ENCODE measurements at regions not wholly inside any gene's neighbourhood (a gene's known extent, or its start where the extent isn't known, plus 50 kb on each side); places are given as distances from the start of the nearest gene placed in this dataset.

- TF ChIP-seq CTCF (tag by site-specific recombination; IDR thresholded peaks at IDR 0.05) (no peak), PRDM1 (tag by site-specific recombination; IDR thresholded peaks at IDR 0.05) (no peak), ZNF677 (tag by site-specific recombination; IDR thresholded peaks at IDR 0.05) (no peak), ZNF629 (tag by site-specific recombination; IDR thresholded peaks at IDR 0.05) (no peak), ZNF114 (tag by site-specific recombination; IDR thresholded peaks at IDR 0.05) (no peak), ZNF132 (tag by site-specific recombination; IDR thresholded peaks at IDR 0.05; ENCODE audit: borderline replicate concordance) (no peak), ELK4 (IDR thresholded peaks at IDR 0.05; ENCODE audit: borderline replicate concordance, low read depth, low read length) (no peak), ZSCAN30 (tag by site-specific recombination; IDR thresholded peaks at IDR 0.05) (no peak), ZNF274 (IDR thresholded peaks at IDR 0.05; ENCODE audit: low read length) (no peak), ZNF274 (tag by site-specific recombination; IDR thresholded peaks at IDR 0.05; ENCODE audit: borderline replicate concordance) (no peak), MYNN (tag by site-specific recombination; IDR thresholded peaks at IDR 0.05; ENCODE audit: borderline replicate concordance) (no peak), ZBTB6 (tag by site-specific recombination; IDR thresholded peaks at IDR 0.05) (no peak), SP2 (tag by site-specific recombination; IDR thresholded peaks at IDR 0.05) (no peak)
These were observed 123.4 kb downstream of the FSCB start for GRCh38 chr14:44383636-44384035.

All from HEK293 (cell line).